ENCODE measurements at regions not wholly inside any gene's neighbourhood (a gene's known extent, or its start where the extent isn't known, plus 50 kb on each side); places are given as distances from the start of the nearest gene placed in this dataset.
"Not testable (repeated sequence)": the region's sequence is repeated elsewhere in the genome, so short reads cannot be mapped to it uniquely, and the experiment has no call there.

DNA sequence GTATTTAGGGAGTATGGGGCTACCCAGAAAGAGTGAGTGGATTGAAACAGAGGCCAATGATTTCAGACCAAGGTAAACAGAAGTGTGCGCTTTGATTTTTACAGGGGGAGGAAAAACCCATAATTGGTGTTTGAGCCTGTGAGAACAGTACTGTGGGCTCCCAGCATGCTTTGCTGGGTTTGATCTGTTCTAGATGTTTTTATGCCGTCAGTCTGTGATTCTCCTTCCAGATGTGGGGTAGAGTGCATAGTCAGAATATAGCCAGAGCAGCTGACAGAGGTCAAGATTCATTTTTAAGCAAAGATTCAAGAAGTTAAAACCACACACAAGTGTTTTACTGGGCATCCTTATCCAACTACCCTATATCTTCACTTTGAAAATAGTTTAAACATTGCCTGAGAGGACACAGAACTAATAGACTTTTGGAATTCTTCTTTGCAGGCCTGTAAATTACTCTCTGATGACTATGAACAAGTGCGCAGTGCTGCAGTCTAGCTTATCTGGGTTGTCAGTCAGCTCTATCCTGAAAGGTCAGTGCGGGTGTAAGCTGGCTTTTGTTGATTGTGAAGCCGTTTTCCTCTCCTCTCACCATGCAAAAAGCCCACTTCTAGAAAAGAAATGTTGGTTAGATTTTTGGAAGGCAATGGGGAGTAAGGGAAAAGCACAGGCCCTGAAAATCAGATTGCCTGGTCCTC, 216.2 kb upstream of the VKORC1L1 start:
- H3K36me3 ChIP-seq; H3K27me3 ChIP-seq (replicated peaks; ENCODE audit: insufficient read depth); ATAC-seq (ENCODE audit: insufficient number of reproducible peaks, low FRiP score, low read depth); H3K4me3 ChIP-seq; DNase-seq (ENCODE audit: low spot score); H3K27ac ChIP-seq; H3K4me1 ChIP-seq (ENCODE audit: control insufficient read depth in 1 of 2, low read depth in 2 of 2); H3K9me3 ChIP-seq: not testable (repeated sequence)

- not testable (repeated sequence) for H3K9me3 ChIP-seq; H3K4me3 ChIP-seq; H3K4me1 ChIP-seq (ENCODE audit: control insufficient read depth in 1 of 2, low read depth in 2 of 2); H3K36me3 ChIP-seq; H3K27me3 ChIP-seq (replicated peaks; ENCODE audit: insufficient read depth); ATAC-seq (ENCODE audit: insufficient number of reproducible peaks, low FRiP score, low read depth); H3K27ac ChIP-seq; DNase-seq (ENCODE audit: low spot score)
Measured at GRCh38 chr7:65683362-65683761, 189.5 kb upstream of the VKORC1L1 start.

DNA sequence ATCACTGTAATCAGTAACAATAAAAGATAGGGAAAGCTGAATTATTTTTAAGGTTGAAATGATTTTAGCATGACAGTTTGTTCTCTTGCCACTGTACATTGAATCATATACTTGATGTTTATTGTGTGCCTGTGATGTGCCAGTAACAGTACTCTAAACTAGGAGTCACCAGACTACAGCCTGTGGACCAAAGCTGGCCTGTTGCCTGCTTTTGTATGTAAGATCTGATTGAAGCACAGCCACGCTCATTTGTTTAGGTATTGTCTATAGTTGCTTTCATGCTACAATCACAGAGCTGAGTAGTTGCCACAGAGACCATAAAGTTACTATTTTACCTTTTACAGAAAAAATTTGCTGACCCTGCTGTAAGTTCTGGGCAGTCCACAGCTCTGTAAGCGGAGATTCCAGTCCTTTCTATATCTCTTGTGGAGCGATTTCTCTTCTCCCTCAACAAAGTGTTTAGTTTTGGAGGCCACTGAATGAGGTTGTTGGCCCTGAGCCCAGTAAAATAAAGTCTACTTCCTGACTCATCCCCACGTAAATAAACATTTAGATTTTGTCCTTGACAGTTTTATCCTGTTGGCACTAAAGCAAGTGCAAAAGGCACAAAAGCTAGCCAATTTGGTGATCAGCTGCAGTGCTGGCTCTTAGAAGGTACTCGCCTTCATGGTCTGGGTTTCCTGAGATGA, 173.7 kb upstream of the VKORC1L1 start:
- not testable (repeated sequence) for ATAC-seq (ENCODE audit: insufficient number of reproducible peaks, low FRiP score, low read depth); H3K4me1 ChIP-seq (ENCODE audit: control insufficient read depth in 1 of 2, low read depth in 2 of 2); H3K27me3 ChIP-seq (replicated peaks; ENCODE audit: insufficient read depth); H3K27ac ChIP-seq; DNase-seq (ENCODE audit: low spot score); H3K9me3 ChIP-seq; H3K4me3 ChIP-seq; H3K36me3 ChIP-seq

GRCh38 chr7:65699715-65700356, 173.0 kb upstream of the VKORC1L1 start:
- not testable (repeated sequence) for H3K9me3 ChIP-seq; H3K27me3 ChIP-seq (replicated peaks; ENCODE audit: insufficient read depth); DNase-seq (ENCODE audit: low spot score); ATAC-seq (ENCODE audit: insufficient number of reproducible peaks, low FRiP score, low read depth); H3K36me3 ChIP-seq; H3K4me1 ChIP-seq (ENCODE audit: control insufficient read depth in 1 of 2, low read depth in 2 of 2); H3K4me3 ChIP-seq; H3K27ac ChIP-seq

DNA sequence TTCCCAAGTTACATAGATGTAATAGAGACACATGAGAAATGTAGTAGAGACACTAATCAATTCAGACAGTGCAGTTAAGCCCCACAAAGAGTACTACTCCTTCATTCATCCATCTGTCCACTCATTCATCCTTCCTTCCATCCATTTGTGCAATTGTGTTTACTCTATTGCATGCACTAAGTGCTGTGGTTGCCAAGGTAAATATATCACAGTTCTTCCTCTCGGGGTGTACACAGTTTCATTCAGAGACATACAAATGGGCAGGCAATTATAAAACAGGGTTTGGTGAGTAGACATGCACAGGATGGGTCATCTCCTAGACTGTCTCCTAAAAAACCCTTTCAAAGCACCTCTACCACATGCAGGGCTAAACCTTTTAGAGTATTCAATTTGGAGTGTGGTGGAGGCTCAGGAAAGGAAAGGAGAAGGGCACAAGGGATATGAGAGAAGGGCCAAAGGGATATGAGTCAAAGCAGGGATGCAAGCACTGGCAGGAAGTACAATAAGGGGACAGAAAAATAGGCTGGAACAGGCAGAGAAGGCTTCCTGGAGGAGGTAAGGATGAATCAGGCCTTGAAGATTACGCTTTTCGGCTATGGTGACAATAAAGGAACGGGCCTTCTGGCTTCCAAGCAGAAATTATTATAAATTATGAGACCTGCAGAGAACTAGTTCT, 153.6 kb upstream of the VKORC1L1 start:
- not testable (repeated sequence) for H3K4me1 ChIP-seq (ENCODE audit: control insufficient read depth in 1 of 2, low read depth in 2 of 2); H3K36me3 ChIP-seq; H3K27me3 ChIP-seq (replicated peaks; ENCODE audit: insufficient read depth); DNase-seq (ENCODE audit: low spot score); H3K9me3 ChIP-seq; H3K4me3 ChIP-seq; H3K27ac ChIP-seq; ATAC-seq (ENCODE audit: insufficient number of reproducible peaks, low FRiP score, low read depth)

DNA sequence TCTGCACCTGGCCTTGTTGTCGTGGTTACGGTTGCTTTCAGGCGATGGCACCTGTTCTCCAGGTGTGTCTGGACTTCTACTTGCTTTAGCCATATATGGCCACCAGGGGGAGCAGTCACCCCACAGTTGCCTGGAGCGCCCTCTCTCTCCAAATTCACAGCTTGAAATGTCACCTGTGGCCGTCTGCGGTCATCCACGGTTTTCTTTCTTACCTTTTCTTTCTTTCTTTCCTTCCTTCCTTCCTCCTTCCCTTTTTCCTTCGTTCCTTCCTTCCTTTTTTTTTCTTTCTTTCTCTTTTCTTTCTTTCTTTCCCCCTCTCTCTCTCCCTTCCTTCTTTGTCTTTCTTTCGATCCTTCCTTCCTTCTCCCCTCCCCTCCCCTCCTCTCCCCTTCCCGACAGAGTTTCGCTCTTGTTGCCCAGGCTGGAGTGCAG, 150.5 kb upstream of the VKORC1L1 start:
- no peaks in the 10 kb centered on the region for H3K27me3 ChIP-seq (replicated peaks; ENCODE audit: insufficient read depth)
- no peaks in the 10 kb centered on the region for H3K4me1 ChIP-seq (ENCODE audit: control insufficient read depth in 1 of 2, low read depth in 2 of 2)
- H3K4me3 ChIP-seq, result no peak overlapping the region
- TF ChIP-seq, protein P1, sequence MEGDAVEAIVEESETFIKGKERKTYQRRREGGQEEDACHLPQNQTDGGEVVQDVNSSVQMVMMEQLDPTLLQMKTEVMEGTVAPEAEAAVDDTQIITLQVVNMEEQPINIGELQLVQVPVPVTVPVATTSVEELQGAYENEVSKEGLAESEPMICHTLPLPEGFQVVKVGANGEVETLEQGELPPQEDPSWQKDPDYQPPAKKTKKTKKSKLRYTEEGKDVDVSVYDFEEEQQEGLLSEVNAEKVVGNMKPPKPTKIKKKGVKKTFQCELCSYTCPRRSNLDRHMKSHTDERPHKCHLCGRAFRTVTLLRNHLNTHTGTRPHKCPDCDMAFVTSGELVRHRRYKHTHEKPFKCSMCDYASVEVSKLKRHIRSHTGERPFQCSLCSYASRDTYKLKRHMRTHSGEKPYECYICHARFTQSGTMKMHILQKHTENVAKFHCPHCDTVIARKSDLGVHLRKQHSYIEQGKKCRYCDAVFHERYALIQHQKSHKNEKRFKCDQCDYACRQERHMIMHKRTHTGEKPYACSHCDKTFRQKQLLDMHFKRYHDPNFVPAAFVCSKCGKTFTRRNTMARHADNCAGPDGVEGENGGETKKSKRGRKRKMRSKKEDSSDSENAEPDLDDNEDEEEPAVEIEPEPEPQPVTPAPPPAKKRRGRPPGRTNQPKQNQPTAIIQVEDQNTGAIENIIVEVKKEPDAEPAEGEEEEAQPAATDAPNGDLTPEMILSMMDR (IDR thresholded peaks at IDR 0.05), result peak; percentile 68
- ATAC-seq (ENCODE audit: insufficient number of reproducible peaks, low FRiP score, low read depth), result no peak
- peaks cover 9% of the 10 kb centered on the region for H3K36me3 ChIP-seq
- H3K9me3 ChIP-seq, result no peaks in the 10 kb centered on the region
- H3K27ac ChIP-seq, result no peak overlapping the region
- DNase-seq (ENCODE audit: low spot score), result no peak

DNA sequence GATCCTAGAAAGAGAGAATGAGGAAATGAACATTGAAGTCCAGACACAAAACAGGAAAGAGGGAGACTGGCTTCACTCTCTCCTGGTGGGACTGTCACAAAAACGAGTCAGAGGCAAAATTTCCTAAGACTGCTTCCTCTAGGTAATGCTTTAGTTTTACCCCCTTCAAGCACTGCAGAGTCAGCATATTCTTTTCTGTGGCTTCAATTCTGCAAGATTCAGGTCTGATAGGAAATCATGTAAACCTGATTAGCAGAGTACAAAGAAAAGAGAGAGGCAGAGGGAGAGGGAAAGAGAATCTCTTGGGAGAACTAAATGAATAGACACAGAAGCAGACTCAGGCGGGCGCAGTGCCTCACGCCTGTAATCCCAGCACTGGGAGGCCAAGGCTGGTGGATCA, 145.7 kb upstream of the VKORC1L1 start:
- H3K27ac ChIP-seq; DNase-seq (ENCODE audit: low spot score); H3K36me3 ChIP-seq; H3K4me1 ChIP-seq (ENCODE audit: control insufficient read depth in 1 of 2, low read depth in 2 of 2); H3K4me3 ChIP-seq; H3K9me3 ChIP-seq; ATAC-seq (ENCODE audit: insufficient number of reproducible peaks, low FRiP score, low read depth); H3K27me3 ChIP-seq (replicated peaks; ENCODE audit: insufficient read depth): not testable (repeated sequence)

DNA sequence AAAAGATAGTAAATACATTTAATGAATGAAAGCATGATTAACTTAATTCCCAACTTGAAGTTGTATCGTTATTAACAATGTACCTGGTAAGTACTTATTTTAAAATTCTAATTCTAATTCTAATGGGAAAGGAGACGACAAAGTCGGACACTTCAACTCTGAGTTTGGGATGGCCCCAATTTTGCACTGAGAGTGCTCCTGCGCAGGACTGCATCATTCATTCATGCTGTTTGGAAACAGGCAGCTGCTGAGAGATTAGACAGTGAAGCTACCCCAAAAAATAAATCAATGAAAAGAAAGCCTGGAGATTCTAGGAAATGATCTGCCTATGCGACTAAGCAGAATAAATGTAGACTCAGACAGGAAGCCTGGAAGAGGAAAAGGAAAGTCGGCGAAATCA, 141.7 kb upstream of the VKORC1L1 start:
- Histone ChIP-seq H3K27ac (no peak overlapping the region), H3K4me3 (peak overlapping the region; percentile 11)
- no peak for ATAC-seq (ENCODE audit: insufficient number of reproducible peaks, low FRiP score, low read depth)

More for the DNA sequence above, 141.7 kb upstream of the VKORC1L1 start:
- DNase-seq (ENCODE audit: low spot score), result no peak
- TF ChIP-seq, protein P1 (IDR thresholded peaks at IDR 0.05), result no peak
- no peaks in the 10 kb centered on the region for H3K4me1 ChIP-seq (ENCODE audit: control insufficient read depth in 1 of 2, low read depth in 2 of 2)
- H3K27me3 ChIP-seq (replicated peaks; ENCODE audit: insufficient read depth), result no peaks in the 10 kb centered on the region
- peaks cover 8% of the 10 kb centered on the region for H3K36me3 ChIP-seq
- no peaks in the 10 kb centered on the region for H3K9me3 ChIP-seq
